GM18867 (cell line): ENCODE measurements at regions not wholly inside any gene's neighbourhood (a gene's known extent, or its start where the extent isn't known, plus 50 kb on each side); places are given as distances from the start of the nearest gene placed in this dataset.
"Not testable (repeated sequence)": the region's sequence is repeated elsewhere in the genome, so short reads cannot be mapped to it uniquely, and the experiment has no call there.

ENCODE experiments used
- ATAC-seq: cut with Tn5 transposase; IDR thresholded peaks from one replicate; pipeline ENCODE4 v1.9.1; 2021; ENCODE audit warnings: mild to moderate bottlenecking, moderate library complexity; ENCODE audit not compliant: unreplicated experiment

GRCh38 chr6:164409309-164410009 is 899.9 kb downstream of the C6orf118 start:
- ATAC-seq = no peak

GRCh38 chr6:164408868-164409267 is 900.5 kb downstream of the C6orf118 start:
- ATAC-seq = no peak

DNA sequence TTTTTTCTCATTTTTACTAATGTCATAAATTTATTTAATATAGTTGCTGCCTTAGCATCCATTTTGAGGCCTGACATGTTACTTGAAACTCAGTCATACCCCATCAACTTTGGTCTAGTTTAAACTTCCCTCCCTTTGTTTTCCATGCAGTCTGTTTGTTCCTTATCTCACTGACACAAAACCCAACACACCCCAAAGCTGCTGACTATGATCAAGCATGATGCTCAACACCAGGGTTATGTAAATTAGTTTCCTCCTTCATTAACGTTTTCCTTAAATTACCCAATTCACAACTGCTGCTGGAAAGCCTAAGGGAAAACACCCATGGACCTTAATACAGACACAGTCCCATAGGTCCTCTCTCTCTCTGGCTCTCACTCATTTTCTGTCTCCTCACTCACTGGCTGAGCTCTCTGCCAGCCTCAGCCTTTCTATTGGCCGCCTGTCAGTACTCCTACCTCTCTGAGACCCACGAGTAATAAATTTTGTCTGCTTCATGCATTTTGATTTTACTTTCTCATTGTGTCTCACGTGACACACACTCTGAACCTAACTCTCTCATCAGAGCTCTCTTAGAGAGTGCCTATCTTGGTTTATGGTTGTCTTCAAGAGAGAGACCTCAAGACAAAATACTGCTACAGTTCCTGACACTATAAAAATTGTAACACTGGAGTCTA is 904.5 kb downstream of the C6orf118 start:
- no peak for ATAC-seq

- ATAC-seq = no peak
Observed at GRCh38 chr6:164401871-164402270, 907.5 kb downstream of the C6orf118 start.

- ATAC-seq = no peak
Observed at GRCh38 chr6:164398647-164399046, 910.8 kb downstream of the C6orf118 start.

DNA sequence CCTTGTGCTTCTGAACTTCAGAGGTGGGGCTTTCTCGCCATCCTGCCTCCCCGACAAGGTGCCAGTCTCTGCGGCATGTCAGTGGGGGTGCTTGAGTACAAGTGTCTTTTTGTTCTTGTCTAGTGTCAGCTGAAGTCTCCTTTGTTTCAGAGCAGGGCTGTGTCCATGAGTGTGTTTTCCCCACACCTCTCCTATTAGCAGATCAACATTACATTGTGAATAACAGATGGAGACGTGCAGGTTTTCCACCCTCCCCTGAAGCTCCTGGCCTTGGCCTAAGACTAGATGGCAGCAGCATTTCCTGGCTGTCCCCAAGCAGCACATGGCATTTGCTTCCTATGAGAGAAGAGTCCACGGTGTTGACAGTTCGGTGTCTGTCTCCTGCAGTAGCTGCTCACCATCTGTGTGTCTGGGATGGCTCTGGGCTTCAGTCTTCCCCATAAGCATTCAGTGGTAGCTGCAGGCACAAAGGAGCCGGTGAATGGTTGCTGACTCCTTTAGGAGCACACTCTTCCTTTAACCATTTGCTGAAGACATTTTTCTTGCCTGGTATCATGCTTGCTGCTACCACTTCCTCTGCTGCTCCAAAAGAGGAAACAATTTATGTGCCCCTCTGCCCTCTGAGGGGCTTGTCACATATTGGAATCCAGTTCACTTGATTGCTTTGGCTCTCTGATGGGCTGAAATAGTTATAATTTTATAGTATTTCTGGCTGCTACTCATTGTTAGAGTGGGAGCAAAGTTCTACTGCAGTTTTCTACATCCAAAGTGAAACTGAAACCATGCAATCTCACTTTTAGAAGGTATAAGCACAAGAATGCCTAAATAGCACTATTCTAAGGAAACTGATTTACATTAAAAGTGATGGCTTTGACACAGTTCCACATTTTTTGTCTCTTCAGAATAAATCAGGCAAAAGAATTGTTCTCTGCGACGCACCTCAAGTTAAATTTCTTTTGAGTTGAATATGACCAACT is 913.0 kb downstream of the C6orf118 start:
- ATAC-seq = peak; percentile 91

- no peak for ATAC-seq
Observed at GRCh38 chr6:164379795-164380194, 929.6 kb downstream of the C6orf118 start.

- no peak for ATAC-seq
Observed at GRCh38 chr6:164378330-164378729, 931.1 kb downstream of the C6orf118 start.

DNA sequence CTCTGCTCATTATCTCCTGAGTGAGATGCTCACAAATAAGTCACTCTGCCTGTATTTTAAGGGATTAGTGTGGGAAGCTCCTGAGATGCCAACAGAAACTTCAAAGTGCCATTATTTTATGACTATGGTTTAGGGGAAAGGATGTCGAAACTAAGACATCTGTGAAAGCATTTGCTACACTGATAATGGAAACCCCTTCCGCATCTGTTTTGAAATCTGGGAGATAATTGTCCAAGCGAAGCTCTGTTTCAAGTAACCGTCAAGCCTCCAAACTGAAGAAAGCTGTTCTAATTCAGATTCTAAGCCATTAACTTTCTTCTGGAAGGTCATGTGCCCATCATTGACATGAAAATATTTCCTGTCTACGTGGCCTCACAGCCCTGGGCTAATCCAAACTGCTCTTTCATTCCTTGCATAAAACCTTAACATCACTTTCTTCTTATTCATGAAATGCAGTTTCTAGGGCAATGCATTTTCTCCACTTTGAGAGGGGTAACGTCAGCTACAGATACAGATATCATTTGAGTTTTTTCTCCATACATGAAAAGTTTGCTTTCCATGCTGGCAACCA is 932.0 kb downstream of the C6orf118 start:
- ATAC-seq = no peak

- no peak for ATAC-seq
Observed at GRCh38 chr6:164370773-164371172, 938.6 kb downstream of the C6orf118 start.

- ATAC-seq = no peak
Observed at GRCh38 chr6:164359441-164359840, 944.9 kb downstream of the QKI start.

DNA sequence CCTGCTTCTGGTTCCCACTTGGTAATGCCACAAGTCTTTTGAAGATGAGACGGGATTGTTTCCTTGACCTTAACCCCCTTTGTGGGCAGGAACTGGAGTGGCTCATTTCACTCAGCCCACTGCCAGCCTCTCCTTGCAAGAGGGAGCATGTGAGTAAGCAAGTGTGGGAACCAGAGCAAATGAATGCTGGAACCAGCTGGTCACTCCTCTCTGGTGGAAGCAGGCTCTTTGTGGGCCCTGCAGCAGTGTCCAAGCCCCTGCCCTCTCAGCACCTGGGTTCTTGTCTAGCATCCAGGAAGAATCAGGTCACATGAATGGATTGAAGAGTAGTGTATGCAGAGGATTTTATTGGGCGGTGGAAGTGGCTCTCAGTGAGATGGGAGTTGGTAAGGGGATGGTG is 944.5 kb downstream of the QKI start:
- ATAC-seq = no peak

- no peak for ATAC-seq
Observed at GRCh38 chr6:164356814-164357213, 942.3 kb downstream of the QKI start.

DNA sequence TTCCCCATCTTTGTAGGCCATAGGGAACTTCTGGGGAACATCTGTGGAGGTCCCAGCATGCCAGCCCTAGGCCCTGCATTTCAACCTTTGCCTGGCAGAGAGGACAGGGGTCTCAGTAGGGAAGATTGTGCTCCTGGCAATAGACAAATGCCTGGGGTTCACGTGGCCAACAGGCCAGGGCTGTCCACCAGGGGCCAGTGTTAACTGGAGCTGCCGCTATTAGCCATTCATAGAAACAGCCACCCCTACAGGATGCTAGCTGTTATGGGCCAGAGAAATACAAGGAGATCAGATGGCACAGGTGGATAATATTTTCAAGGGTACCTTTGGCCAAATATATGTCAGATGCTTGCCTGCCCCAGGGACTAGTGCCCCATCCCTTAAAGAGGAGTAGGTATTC is 932.9 kb downstream of the QKI start:
- ATAC-seq = no peak

DNA sequence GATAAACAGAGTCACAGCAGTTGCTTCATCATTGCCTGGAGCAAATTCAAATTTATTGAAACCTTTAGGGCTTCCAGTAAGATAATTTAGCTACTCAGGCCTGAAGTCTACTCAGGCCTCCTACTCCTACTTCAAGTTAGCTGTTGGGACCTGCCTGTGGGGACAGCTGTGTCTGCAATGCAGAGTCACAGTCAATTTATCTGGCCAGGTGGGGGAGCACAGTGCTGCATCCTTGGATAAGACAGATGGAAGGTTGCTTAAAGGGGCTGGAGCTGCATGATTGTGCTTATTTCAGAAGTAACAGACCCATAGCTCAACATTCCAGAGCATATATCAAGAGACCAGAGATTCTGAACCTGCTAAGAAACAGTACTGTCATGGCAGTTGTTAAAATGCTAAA is 932.1 kb downstream of the QKI start:
- ATAC-seq = no peak

- no peak for ATAC-seq
Observed at GRCh38 chr6:164345806-164346496, 931.4 kb downstream of the QKI start.

- no peak for ATAC-seq
Observed at GRCh38 chr6:164345327-164345726, 930.8 kb downstream of the QKI start.

GRCh38 chr6:164344801-164345291 is 930.3 kb downstream of the QKI start:
- no peak for ATAC-seq

DNA sequence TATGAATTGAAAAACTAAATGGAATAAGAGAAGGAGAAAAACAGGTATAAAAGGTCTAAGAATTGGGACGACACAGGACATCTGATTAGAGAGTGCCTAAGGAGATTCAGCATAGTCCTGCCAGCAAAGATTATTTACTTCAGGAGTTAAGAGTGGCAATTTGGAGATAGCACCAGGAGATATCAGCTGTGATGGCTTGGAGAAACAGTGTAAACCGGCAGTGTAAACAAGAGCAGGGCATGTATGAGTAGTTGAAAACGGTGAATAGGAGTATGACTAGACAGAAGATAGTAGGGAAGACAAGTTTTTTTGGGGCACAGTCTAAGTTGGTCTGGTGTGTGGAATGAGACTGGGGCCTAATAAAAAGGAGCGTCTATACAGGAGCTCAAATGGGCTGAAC is 924.9 kb downstream of the QKI start:
- not testable (repeated sequence) for ATAC-seq

- no peak for ATAC-seq
Observed at GRCh38 chr6:164337925-164338397, 923.4 kb downstream of the QKI start.
